ENCODE measurements at regions not wholly inside any gene's neighbourhood (a gene's known extent, or its start where the extent isn't known, plus 50 kb on each side); places are given as distances from the start of the nearest gene placed in this dataset.

DNA sequence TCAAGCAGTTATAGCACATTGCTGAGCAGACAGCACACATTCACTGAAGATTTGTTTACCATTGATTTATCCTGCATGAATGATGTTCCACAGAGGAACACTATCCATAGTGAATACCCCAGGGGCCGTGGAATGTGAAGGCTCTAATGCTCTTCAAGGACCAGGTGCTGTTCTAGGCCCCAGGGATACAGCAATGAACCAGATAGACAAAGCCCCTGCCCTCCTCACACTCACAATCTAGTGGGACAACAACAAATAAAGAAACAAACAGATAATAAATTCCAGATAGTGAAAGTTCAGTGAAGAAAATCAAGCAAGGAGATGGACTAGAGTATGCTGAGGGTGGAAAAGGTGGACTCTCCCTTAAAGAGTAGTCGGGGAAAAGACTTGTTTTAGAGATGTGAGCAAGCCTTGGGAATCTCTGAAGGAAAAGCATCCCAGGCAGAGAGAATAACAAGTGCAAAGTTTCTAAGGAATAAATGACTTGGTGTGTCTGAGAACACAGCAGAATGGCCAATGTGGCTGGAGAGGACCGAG lies 117.7 kb downstream of the CCDC71L start:
- peak overlapping the region in 1 of 2 donors; percentile 24 for H3K27ac ChIP-seq (ENCODE audit: low read depth in 1 of 2, low read length in 1 of 2)
- ATAC-seq (ENCODE audit: insufficient read depth, low FRiP score) = no peak

DNA sequence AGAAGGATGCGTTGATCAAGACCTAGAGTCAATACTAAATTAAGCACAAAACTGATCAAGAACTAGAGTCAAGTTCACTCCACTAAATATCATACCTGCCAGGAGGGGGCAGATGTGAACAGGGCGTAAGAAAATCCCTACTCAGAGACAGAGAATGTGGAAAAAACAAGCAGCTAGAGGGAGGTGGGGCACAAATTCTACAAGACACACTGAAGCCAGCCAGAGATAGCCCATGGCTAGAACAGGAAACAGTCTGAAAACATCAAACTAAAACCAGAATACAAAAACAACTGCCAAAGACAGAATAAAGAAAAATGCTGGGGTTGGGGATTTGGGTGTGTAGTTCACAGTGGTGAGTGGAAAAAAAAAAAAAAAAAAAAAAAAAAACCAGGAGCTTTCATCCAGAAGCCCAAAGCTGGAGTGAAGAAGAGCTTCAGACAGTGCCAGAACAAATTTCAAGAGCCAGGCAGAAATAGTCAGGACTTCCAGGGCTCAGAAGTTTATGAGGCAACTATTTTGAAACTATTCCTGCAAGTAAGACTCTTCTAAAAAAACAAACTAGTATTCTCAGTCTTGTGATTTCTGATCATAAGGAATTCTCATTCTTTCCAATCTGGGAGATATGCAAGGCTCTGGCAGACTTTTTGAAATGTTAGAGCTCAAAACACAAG lies 118.3 kb downstream of the CCDC71L start:
- Histone ChIP-seq H3K9me3 (ENCODE audit: control insufficient read depth in 4 of 4, insufficient read depth in 3 of 4, low read length in 3 of 4) (no peaks in the 10 kb centered on the region), H3K4me1 (ENCODE audit: control insufficient read depth in 5 of 5, insufficient read depth in 5 of 5, low read length in 5 of 5) (peaks cover 0 to 2% (median 0%) of the 10 kb centered on the region in 5 donors), H3K9ac (ENCODE audit: insufficient read depth in 1 of 2, low read length in 2 of 2) (no peak overlapping the region), H3K4me3 (no peak overlapping the region), H3K36me3 (ENCODE audit: control insufficient read depth in 4 of 4, insufficient read depth in 4 of 4, low read length in 4 of 4) (no peaks in the 10 kb centered on the region), H3K27me3 (ENCODE audit: control insufficient read depth in 3 of 3, insufficient read depth in 3 of 3, low read length in 2 of 3) (no peaks in the 10 kb centered on the region), H3K27ac (ENCODE audit: low read depth in 1 of 2, low read length in 1 of 2) (no peak overlapping the region)
- peak; percentile 73 for ATAC-seq (ENCODE audit: insufficient read depth, low FRiP score)
- peak; percentile 44 to 66 (median 53) for DNase-seq
- WGBS, 2 donors = 17 to 21% methylated on average over 2 of the region's 2 CpGs
- TF ChIP-seq, protein P1, sequence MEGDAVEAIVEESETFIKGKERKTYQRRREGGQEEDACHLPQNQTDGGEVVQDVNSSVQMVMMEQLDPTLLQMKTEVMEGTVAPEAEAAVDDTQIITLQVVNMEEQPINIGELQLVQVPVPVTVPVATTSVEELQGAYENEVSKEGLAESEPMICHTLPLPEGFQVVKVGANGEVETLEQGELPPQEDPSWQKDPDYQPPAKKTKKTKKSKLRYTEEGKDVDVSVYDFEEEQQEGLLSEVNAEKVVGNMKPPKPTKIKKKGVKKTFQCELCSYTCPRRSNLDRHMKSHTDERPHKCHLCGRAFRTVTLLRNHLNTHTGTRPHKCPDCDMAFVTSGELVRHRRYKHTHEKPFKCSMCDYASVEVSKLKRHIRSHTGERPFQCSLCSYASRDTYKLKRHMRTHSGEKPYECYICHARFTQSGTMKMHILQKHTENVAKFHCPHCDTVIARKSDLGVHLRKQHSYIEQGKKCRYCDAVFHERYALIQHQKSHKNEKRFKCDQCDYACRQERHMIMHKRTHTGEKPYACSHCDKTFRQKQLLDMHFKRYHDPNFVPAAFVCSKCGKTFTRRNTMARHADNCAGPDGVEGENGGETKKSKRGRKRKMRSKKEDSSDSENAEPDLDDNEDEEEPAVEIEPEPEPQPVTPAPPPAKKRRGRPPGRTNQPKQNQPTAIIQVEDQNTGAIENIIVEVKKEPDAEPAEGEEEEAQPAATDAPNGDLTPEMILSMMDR (IDR thresholded peaks at IDR 0.05; ENCODE audit: control extremely low read depth, extremely low read depth) = peak; percentile 14

More for the DNA sequence above, 117.7 kb downstream of the CCDC71L start:
- DNase-seq = no peak
- Histone ChIP-seq H3K27me3 (ENCODE audit: control insufficient read depth in 3 of 3, insufficient read depth in 3 of 3, low read length in 2 of 3) (no peaks in the 10 kb centered on the region), H3K36me3 (ENCODE audit: control insufficient read depth in 4 of 4, insufficient read depth in 4 of 4, low read length in 4 of 4) (no peaks in the 10 kb centered on the region), H3K4me3 (no peak overlapping the region), H3K9ac (ENCODE audit: insufficient read depth in 1 of 2, low read length in 2 of 2) (no peak overlapping the region), H3K4me1 (ENCODE audit: control insufficient read depth in 5 of 5, insufficient read depth in 5 of 5, low read length in 5 of 5) (peaks cover 0 to 2% (median 0%) of the 10 kb centered on the region in 5 donors), H3K9me3 (ENCODE audit: control insufficient read depth in 4 of 4, insufficient read depth in 3 of 4, low read length in 3 of 4) (no peaks in the 10 kb centered on the region)
- WGBS, 2 donors = 84 to 90% methylated on average over 3 of the region's 3 CpGs
- TF ChIP-seq, protein P1 (IDR thresholded peaks at IDR 0.05; ENCODE audit: control extremely low read depth, extremely low read depth) = no peak

DNA sequence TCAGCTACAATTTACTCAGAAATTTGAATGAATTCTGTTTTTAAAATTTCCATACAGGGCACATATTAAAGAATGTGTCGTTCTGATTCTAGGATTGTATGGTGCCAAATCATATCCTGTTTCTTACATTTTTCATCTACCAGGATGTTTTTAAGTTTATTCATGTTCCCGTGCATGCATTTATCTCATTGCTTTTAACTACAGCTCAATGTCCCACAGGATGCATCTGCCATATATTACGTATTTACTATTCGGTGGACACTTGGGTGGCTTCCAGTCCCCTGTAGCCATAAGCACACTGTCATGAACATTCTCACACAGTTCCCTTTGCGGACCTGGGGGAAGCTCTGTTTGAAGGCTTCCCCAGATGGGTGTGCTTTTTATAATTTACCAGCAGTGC lies 122.3 kb downstream of the CCDC71L start:
- H3K27me3 ChIP-seq (ENCODE audit: control insufficient read depth in 3 of 3, insufficient read depth in 3 of 3, low read length in 2 of 3) = no peaks in the 10 kb centered on the region
- 57 to 61% methylated on average over 5 of the region's 5 CpGs for WGBS, 2 donors
- DNase-seq = peak in 2 of 3 donors; percentile 37 to 60
- no peak overlapping the region for H3K4me3 ChIP-seq
- no peaks in the 10 kb centered on the region for H3K9me3 ChIP-seq (ENCODE audit: control insufficient read depth in 4 of 4, insufficient read depth in 3 of 4, low read length in 3 of 4)
- peak; percentile 8 for ATAC-seq (ENCODE audit: insufficient read depth, low FRiP score)
- H3K4me1 ChIP-seq (ENCODE audit: control insufficient read depth in 5 of 5, insufficient read depth in 5 of 5, low read length in 5 of 5) = peaks cover 0 to 4% (median 0%) of the 10 kb centered on the region in 5 donors
- TF ChIP-seq, protein P1 (IDR thresholded peaks at IDR 0.05; ENCODE audit: control extremely low read depth, extremely low read depth) = no peak
- H3K9ac ChIP-seq (ENCODE audit: insufficient read depth in 1 of 2, low read length in 2 of 2) = no peak overlapping the region
- H3K27ac ChIP-seq (ENCODE audit: low read depth in 1 of 2, low read length in 1 of 2) = no peak overlapping the region
- no peaks in the 10 kb centered on the region for H3K36me3 ChIP-seq (ENCODE audit: control insufficient read depth in 4 of 4, insufficient read depth in 4 of 4, low read length in 4 of 4)

All from lung (tissue), 11 donors.